GM19438 (cell line): ENCODE measurements at regions not wholly inside any gene's neighbourhood (a gene's known extent, or its start where the extent isn't known, plus 50 kb on each side); places are given as distances from the start of the nearest gene placed in this dataset.

Experiments used
- ATAC-seq: cut with Tn5 transposase; IDR thresholded peaks from one replicate; pipeline ENCODE4 v1.9.1; 2021; ENCODE audit warnings: low read depth; ENCODE audit not compliant: unreplicated experiment

DNA sequence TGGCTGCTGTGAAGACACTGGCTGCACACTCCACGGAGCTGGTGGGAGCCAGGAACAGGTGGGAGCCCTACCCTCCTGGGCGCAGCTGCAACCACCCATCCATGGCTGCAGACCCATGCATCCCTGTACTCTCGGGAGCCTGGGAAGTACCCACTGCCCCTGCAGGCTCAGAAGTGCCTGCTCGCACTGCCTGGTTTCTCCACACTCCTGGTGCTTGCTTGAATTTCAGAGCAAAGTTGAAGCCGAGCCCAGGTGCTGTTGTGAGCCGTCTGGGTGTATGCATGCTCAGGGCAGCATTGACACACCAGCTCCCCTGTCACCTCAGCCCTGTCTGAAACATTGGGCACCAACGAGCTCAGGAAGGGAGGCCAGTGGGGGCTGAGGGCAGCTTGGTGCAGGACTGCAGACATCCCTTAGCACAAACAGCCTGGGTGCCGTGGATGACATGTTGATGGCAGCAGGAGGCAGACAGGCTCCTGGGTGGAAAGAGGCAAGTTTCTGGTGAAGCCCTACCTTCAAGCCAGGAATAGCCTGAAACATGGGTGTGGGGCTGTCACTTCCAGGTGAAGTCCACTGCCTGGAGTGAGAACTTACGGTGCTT lies 585.9 kb downstream of the PCDH18 start:
- no peak for ATAC-seq

DNA sequence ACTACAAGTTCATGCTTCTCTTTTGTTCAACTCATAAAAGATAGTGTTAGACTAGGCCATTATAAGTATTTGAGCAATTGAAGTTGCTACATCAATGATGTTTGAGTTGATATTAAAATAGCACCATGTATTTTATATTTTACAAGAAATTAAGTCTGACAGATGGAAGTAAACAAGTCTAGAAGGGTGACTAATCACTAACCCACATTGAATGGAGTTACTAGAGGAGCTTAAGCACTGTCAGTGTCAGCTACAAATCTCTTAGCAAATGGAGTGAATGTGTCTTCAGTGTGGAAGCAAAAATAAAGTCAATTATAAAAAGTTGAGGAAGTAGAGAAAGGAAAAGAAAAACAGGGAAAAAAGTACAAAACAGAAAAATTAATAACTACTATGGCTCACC lies 592.5 kb downstream of the PCDH18 start:
- no peak for ATAC-seq

- no peak for ATAC-seq
These were observed 596.4 kb downstream of the PCDH18 start for GRCh38 chr4:136935871-136936270.

DNA sequence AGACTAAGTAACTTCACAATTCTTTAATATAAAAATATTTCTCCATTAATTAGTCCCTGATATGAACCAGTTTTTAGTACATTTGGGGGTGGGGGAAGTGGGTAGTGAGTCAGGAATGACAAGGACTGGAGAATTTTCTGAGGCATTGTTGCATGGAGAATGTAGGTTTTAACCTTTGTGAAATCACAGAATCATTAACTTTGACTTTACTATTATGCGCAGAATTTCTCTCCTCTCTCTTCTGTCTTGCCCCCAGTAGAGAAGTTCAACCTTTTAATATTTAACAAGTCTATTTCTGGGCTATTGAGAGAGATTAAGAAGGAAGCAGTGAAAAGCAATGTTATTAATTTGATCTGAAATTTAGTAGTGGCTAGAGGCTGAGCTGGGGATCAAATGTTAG lies 597.0 kb downstream of the PCDH18 start:
- ATAC-seq: no peak

GRCh38 chr4:136934601-136935000 lies 597.7 kb downstream of the PCDH18 start:
- no peak for ATAC-seq

DNA sequence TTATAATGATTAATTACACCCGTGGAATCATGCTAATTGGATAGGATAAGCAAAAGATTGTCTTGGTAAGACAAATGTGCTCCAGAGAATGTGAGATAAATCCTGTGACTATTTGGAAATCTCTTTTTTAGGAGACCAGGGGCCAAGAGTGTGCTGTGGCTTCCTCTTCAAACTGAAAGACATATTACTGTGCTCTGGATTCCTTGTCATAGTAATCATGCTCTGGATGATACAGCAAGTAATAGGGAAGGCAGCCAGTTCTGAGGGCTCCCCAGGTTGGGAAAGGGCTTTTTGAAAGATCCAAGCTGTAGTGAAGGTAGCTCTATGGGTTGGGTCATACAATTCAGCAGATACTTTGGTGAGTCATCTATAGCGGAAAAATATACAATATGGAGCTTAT lies 600.5 kb downstream of the PCDH18 start:
- no peak for ATAC-seq

DNA sequence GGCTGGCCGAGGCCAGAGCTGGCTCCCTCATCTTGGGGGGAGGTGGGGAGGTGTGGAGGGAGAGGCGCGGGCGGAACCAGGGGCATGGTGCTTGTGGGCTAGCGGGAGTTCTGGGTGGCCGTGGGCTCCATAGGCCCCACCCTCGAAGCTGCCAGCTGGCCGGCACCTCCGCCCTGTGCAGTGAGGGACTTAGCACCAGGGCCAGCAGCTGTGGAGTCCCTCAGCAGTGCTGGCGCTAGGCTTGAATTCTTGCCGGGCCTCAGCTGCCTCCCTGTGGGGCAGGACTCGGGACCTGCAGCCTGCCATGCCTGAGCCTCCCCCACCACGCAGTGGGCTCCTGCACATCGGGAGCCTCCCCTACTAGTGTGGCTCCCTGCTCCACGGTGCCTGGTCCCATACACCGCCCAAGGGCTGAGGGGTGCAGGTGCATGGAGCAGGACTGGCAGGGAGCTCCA lies 603.3 kb downstream of the PCDH18 start:
- no peak for ATAC-seq

GRCh38 chr4:136927172-136927571 lies 605.1 kb downstream of the PCDH18 start:
- ATAC-seq: no peak

GRCh38 chr4:136925203-136925602 lies 607.1 kb downstream of the PCDH18 start:
- no peak for ATAC-seq

GRCh38 chr4:136922066-136922465 lies 610.2 kb downstream of the PCDH18 start:
- no peak for ATAC-seq

- no peak for ATAC-seq
These were observed 612.0 kb downstream of the PCDH18 start for GRCh38 chr4:136920092-136920881.

- ATAC-seq: no peak
These were observed 613.5 kb downstream of the PCDH18 start for GRCh38 chr4:136918772-136919171.

DNA sequence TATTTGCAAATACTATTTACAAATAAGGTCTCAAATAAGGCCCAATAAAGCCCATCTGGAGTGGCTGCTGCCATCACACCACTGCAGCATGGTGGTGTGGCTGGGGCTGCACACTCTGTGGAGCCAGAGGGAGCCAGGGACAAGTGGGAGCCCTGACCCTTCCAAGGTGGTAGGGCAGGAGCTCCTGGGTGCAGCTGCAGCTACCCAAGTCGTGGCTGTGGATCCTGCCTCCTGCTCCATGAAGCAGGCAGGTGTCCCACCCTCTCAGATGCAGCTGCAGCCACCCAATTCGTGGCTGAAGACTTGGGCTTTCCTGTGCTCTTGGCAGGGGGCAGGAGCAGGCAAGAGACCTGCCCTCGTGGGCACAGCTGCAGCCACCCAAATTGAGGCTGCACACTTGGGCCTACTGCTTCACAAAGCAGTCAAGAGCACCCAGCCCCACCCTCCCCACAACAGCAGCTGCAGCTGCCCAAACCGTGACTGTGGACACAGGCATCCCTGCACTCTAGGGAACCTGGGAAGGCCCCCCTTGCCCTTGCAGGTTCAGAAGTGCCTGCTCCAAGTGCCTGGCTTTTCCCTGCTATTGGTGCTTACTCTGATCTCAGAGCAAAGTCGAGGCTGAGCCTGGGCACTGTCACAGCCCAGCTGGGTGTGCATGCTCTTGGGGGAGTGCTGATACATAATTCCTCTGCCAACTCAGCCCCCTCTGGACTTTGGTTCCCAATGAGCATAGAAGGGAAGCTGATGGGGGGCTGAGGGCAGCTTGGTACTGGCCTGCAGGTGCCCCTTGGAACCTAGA lies 614.8 kb downstream of the PCDH18 start:
- no peak for ATAC-seq

DNA sequence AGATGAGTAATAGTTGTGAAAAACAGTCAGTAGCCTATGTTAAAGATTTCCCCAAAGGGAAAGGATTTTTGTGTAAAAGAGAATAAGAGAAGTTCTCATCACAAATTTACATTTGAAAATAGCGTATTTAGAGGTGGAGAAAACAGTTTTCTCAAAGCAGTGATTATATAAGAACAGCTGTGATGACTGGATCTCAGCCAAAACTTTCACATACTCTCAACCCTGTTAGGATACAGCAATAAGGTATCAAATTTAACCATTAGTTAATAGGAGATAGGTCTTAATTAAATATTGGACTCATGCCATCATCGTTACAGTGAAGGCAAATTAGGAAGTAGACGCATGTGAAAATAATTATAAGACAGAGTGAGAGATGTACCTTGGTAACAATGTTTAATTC lies 622.7 kb downstream of the PCDH18 start:
- ATAC-seq: no peak

GRCh38 chr4:136908122-136908521 lies 624.2 kb downstream of the PCDH18 start:
- no peak for ATAC-seq

GRCh38 chr4:136900696-136901095 lies 631.6 kb downstream of the PCDH18 start:
- no peak for ATAC-seq

- no peak for ATAC-seq
These were observed 633.6 kb downstream of the PCDH18 start for GRCh38 chr4:136898590-136899248.

DNA sequence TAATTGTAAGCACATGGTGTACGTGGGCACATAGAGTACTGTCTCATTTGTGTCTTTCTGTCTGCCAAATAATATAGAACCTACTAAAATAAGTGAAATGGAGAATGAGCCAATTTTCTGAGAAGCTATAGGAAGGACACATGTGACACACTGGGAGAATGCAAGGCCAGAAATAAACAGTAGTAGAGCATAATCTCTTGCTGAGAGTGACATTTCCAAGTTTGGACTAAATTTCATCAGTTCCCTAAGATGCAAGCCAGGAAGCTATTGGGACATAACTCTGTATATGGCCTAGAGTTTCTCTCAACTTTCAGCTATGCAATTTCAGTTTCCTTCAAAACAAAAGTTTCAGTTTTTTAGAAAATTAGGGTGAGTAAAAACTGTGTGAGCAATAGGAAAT lies 638.7 kb downstream of the PCDH18 start:
- ATAC-seq: no peak

- no peak for ATAC-seq
These were observed 650.6 kb downstream of the PCDH18 start for GRCh38 chr4:136881666-136882065.

- no peak for ATAC-seq
These were observed 658.7 kb downstream of the PCDH18 start for GRCh38 chr4:136873555-136873954.

DNA sequence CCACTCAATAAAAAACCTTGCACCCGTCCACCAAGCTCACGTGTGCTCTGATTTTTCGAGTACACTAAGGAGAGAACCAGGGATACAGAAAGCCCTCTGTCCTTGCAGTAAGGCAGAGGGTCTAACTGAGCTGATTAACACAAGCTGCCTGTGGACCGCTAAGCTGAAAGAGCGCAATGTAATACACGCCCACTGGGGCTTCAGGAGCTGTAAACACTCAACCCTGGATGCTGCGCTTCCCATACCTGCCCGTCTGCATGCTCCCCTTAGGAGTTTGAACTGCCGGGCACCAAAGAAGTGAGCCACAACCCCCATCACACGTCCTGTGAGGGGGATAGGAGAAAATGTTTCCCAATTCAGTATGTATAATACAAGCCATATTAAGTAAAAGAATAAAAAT lies 664.8 kb downstream of the PCDH18 start:
- no peak for ATAC-seq
